Testis (tissue), 2 donors: ENCODE measurements at regions not wholly inside any gene's neighbourhood (a gene's known extent, or its start where the extent isn't known, plus 50 kb on each side); places are given as distances from the start of the nearest gene placed in this dataset.

Experiments
- DNase-seq: peaks from one replicate; pipeline ENCODE4 v3.0.0-alpha.2; 2019
- H3K27ac ChIP-seq, 2 donors: fragments of 200-600 bp; sonication (generic); one replicate each; pipeline ENCODE4 v1.5.1; 2019
- H3K27me3 ChIP-seq: fragments of 200-600 bp; sonication (generic); one replicate; pipeline ENCODE4 v1.5.1; 2019
- H3K36me3 ChIP-seq: fragments of 200-600 bp; sonication (generic); one replicate; pipeline ENCODE4 v1.5.1; 2017; ENCODE audit warnings: low read depth; ENCODE audit errors: missing control alignments
- H3K4me1 ChIP-seq: fragments of 200-600 bp; sonication (generic); one replicate; pipeline ENCODE4 v1.5.1; 2019
- H3K4me3 ChIP-seq, 2 donors: fragments of 200-600 bp; sonication (generic); one replicate each; pipeline ENCODE4 v1.5.1; 2017 to 2019
- H3K9me3 ChIP-seq: fragments of 200-600 bp; sonication (generic); one replicate; pipeline ENCODE4 v1.5.1; 2017
- CTCF ChIP-seq, 3 experiments: fragments of 450-650 bp in 2 of 3; fragments of 200-600 bp in 1 of 3; sonication (generic) in 1 of 3; IDR thresholded peaks; one replicate each; pipeline ENCODE4 v1.5.1; 2016 to 2019; ENCODE audit warnings: antibody characterized with exemption in 3 of 3, mild to moderate bottlenecking in 2 of 3, moderate library complexity in 1 of 3
- POLR2A ChIP-seq: fragments of 450-650 bp; IDR thresholded peaks from one replicate; pipeline ENCODE4 v1.6.1; 2017; ENCODE audit warnings: antibody characterized with exemption, mild to moderate bottlenecking, moderate library complexity
- WGBS, 2 donors: methylation state at CpG; one replicate each; pipeline ENCODE4 v1.1.5; 2018; 5-methylcytosine and 5-hydroxymethylcytosine counted together
- intact Hi-C: fragments of 100-400 bp; cut with DNase I; formaldehyde crosslinking; loops from one replicate; pipeline ENCODE4 v1.15.1; 2023; ENCODE audit warnings: low total_unique reads

DNA sequence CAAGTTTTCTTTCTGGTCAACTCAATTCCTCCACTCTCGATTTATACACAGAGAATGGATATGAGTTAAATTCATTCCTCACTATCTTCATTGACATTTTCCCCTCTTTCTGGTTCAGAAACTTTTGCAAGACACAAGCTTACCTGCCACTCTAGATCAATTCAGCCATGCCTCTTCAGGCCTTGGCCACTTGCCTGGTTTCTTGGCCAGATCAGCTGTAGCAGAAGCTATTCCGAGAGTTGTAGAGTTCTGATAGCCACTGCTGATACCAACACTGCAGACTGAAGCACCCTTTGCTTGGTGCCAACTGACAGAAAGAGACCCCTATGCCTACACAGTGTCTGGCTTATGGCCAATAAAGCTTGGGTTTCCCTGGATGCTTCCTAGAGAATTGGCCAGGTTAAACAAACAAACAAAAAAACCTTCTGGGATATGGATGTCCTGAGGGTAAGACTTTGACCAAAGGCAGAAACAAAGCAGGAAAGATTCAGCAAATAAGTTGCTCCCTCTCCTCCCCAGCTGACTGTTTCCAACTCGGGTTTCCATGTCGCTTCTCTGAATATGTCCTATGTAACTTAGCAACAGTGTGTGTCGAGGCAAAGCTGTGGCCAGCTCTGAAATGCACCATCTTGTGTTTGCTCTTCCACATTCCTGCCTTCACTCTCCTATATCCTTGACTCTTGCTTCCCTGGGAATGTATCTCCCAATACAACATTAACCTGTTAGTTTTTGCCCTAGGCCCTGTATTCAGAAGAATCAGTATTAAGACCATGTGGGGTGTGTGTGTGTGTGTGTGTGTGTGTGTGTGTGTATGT lies 521.6 kb downstream of the EPHA3 start:
- intact Hi-C loops = no loop called here
- no peaks in the 10 kb centered on the region for H3K27me3 ChIP-seq
- 67 to 77% methylated on average over 5 of the region's 5 CpGs for WGBS, 2 donors
- TF ChIP-seq CTCF (IDR thresholded peaks at IDR 0.05) (no peak), POLR2A (no peak)
- no peak overlapping the region for H3K27ac ChIP-seq
- H3K4me1 ChIP-seq = no peaks in the 10 kb centered on the region
- no peak for DNase-seq
- no peaks in the 10 kb centered on the region for H3K9me3 ChIP-seq
- H3K36me3 ChIP-seq = no peaks in the 10 kb centered on the region
- no peak overlapping the region for H3K4me3 ChIP-seq

DNA sequence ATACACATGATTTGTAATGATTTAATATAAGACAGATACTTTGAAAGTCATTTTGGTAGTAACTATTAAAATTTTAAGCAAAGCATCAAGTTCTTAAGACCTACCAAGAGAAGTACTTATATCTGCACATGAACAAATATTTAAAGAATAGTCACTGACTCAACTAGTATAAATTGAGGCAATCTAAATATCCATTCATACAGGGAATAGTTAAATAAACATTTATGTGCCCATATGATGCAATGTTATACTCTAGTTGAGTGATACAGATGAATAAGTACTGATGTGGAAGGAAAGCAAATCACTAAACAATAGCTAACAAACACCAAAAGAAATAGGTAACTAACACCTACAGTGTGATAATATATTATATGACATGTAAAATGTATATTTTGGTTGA lies 527.7 kb downstream of the EPHA3 start:
- Histone ChIP-seq H3K36me3 (no peaks in the 10 kb centered on the region), H3K4me3 (no peak overlapping the region), H3K27ac (no peak overlapping the region), H3K9me3 (no peaks in the 10 kb centered on the region), H3K4me1 (no peaks in the 10 kb centered on the region), H3K27me3 (no peaks in the 10 kb centered on the region)
- intact Hi-C loops = no loop called here
- TF ChIP-seq CTCF (IDR thresholded peaks at IDR 0.05) = no peak
- DNase-seq = no peak

DNA sequence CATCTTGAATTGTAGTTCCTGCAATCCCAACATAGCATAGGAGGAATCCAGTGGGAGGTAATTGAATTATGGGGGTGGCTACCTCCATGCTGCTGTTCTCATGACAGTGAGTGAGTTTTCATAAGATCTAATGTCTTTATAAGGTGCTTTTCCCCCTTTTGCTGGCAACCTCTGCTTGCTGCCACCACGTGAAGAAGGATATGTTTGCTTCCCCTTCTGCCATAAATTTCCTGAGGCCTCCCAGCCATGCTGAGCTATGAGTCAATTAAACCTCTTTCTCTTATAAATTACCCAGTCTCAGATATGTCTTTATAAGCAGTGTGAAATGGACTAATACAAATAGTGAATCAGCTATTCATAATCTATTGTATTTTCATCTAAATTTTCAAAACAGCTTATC lies 537.3 kb downstream of the EPHA3 start:
- 48% methylated on average over 1 of the region's 1 CpG for WGBS, 2 donors
- no peak for DNase-seq
- H3K27me3 ChIP-seq = no peaks in the 10 kb centered on the region
- no peak for TF ChIP-seq CTCF (IDR thresholded peaks at IDR 0.05)
- TF ChIP-seq POLR2A = no peak
- H3K4me3 ChIP-seq = no peak overlapping the region
- no peaks in the 10 kb centered on the region for H3K36me3 ChIP-seq
- intact Hi-C loops = no loop called here
- H3K4me1 ChIP-seq = no peaks in the 10 kb centered on the region
- no peaks in the 10 kb centered on the region for H3K9me3 ChIP-seq
- H3K27ac ChIP-seq = no peak overlapping the region

DNA sequence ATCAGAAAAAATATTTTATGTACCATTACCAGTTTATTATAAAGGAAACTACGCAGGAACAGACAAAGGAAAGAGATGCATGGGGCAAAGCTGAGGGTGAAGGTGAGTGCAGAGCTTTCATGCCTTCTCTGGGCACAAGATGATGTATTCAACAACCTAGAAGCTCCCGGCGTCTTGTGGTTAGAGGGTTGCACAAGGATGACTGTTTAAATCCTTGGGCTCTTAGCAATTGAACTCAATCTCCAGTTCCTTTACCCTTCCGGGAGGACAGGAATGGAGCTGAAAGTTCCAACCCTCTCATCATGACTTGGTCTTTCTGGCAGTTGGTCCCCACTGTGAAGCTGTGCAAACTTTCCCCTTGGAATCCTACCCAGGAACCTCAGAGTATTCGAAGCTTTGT lies 542.0 kb downstream of the EPHA3 start:
- intact Hi-C loops = no loop called here
- WGBS, 2 donors = 75 to 90% methylated on average over 5 of the region's 5 CpGs
- Histone ChIP-seq H3K4me3 (no peak overlapping the region), H3K4me1 (no peaks in the 10 kb centered on the region), H3K27ac (no peak overlapping the region), H3K36me3 (no peaks in the 10 kb centered on the region), H3K9me3 (no peaks in the 10 kb centered on the region), H3K27me3 (no peaks in the 10 kb centered on the region)
- TF ChIP-seq CTCF (IDR thresholded peaks at IDR 0.05) (no peak), POLR2A (no peak)
- no peak for DNase-seq

DNA sequence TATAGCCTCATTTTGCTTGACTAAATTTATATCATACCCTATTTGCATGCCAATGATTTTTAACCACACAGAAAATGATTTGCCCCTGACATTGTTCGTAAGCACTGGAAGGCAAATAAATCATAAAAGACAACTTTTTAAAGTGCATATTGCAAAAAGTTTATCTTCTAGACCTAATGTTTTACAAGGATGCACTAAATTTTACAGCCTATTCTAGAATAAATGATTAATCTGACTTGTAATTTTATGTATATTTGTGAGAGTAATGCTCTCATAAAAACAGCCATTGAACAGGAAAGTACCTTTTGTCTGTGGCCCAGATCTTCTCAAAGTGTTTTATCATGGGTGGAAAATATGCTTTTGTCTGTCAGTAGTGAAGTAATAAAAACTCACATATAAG lies 546.6 kb downstream of the EPHA3 start:
- TF ChIP-seq POLR2A (no peak), CTCF (IDR thresholded peaks at IDR 0.05) (no peak)
- Histone ChIP-seq H3K4me1 (no peaks in the 10 kb centered on the region), H3K36me3 (no peaks in the 10 kb centered on the region), H3K9me3 (no peaks in the 10 kb centered on the region), H3K27ac (no peak overlapping the region), H3K4me3 (no peak overlapping the region), H3K27me3 (no peaks in the 10 kb centered on the region)
- WGBS, 2 donors = 72 to 80% methylated on average over 1 of the region's 1 CpG
- intact Hi-C loops = no loop called here
- DNase-seq = no peak
